Bronchial epithelial cell (primary cell): ENCODE measurements at regions not wholly inside any gene's neighbourhood (a gene's known extent, or its start where the extent isn't known, plus 50 kb on each side); places are given as distances from the start of the nearest gene placed in this dataset.
"Not testable (repeated sequence)": the region's sequence is repeated elsewhere in the genome, so short reads cannot be mapped to it uniquely, and the experiment has no call there.

ENCODE experiments used
- DNase-seq: peaks from one replicate; pipeline ENCODE4 v3.0.0-alpha.2; 2010; ENCODE audit warnings: low read depth
- FAIRE-seq: peaks from 2 replicates; lab custom pipeline; 2011; peaks lifted over from hg19 to GRCh38; lab: Jason Lieb, UNC
- H3K27me3 ChIP-seq: 2 replicates; pipeline ENCODE4 v1.5.1; 2011; ENCODE audit warnings: low read length; ENCODE audit not compliant: control insufficient read depth, insufficient read depth
- H3K36me3 ChIP-seq: 2 replicates; pipeline ENCODE4 v1.5.1; 2011; ENCODE audit warnings: low read length; ENCODE audit not compliant: control insufficient read depth, insufficient read depth
- H3K4me3 ChIP-seq: 2 replicates; pipeline ENCODE4 v1.5.1; 2011; ENCODE audit warnings: mild to moderate bottlenecking, low read depth, low read length, control low read depth
- CTCF ChIP-seq: IDR thresholded peaks from 2 replicates; pipeline ENCODE4 v1.5.1; 2011; ENCODE audit warnings: mild to moderate bottlenecking, moderate library complexity, low read length, control low read depth, inconsistent platforms; ENCODE audit not compliant: insufficient read depth, severe bottlenecking

GRCh38 chr4:27685947-27686346, 825.3 kb downstream of the STIM2 start:
- H3K4me3 ChIP-seq, result no peak overlapping the region

GRCh38 chr4:27692158-27692557, 831.5 kb downstream of the STIM2 start:
- Histone ChIP-seq H3K4me3 (no peak overlapping the region), H3K27me3 (no peaks in the 10 kb centered on the region), H3K36me3 (no peaks in the 10 kb centered on the region)
- peak; percentile 71 for TF ChIP-seq CTCF
- DNase-seq (peak; percentile 64), FAIRE-seq (peak; percentile 75)

More at GRCh38 chr4:27685947-27686346, 825.3 kb downstream of the STIM2 start:
- FAIRE-seq (no peak), DNase-seq (no peak)
- TF ChIP-seq CTCF, result no peak
- Histone ChIP-seq H3K36me3 (no peaks in the 10 kb centered on the region), H3K27me3 (no peaks in the 10 kb centered on the region)

DNA sequence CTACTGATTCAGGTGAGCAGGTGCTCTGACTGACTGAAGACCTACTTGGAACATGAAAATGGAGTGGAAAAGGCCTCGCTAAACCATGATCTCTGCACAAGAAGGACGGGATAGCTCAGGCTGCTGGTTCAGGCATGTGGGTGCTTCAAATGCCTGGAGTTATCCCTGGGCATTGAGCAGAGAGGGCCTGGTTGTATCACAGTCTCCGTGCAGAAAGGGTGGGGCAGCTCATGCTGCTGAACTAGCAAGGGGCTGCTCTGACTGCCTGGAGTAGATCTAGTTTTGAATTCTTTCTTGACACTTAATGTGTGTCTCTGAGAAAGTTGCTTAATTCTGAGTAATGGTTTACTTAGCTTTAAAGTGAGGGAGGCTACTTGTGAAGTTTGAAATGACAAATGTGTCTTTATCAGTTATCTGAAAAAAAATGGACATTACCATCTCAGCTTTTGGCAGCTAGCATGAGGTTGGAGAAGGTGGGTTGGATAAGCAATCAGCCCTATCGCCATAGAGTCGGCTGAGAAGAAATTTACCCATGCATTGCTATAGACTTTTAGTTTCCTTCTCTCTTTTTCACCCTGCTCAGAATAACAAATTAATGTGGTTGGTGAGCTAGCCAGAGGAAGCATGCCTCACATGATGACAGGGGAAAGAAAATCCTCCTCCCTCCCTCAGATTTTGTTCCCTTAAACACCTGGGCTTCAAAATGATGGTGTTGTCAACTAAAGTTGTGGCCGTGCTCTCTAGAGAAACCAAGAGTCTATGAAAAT, 832.4 kb downstream of the STIM2 start:
- H3K4me3 ChIP-seq, result no peak overlapping the region
- no peaks in the 10 kb centered on the region for H3K36me3 ChIP-seq
- DNase-seq (no peak), FAIRE-seq (no peak)
- no peak for TF ChIP-seq CTCF
- no peaks in the 10 kb centered on the region for H3K27me3 ChIP-seq

DNA sequence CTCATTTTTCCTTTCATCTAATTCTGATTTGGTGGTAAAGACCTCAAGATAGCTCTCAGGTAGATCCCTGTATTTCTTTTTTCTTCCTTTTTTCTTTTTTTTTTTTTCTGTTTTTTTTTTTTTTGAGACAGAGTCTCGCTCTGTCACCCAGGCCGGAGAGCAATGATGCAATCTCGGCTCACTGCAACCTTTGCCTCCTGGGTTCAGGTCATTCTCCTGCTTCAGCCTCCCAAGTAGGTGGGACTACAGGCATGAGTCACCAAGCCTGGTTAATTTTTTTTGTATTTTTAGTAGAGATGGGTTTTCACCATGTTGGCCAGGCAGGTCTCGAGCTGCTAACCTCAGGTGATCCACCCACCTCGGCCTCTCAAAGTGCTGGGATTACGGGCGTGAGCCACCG, 835.6 kb downstream of the STIM2 start:
- FAIRE-seq, H3K27me3 ChIP-seq, H3K4me3 ChIP-seq, H3K36me3 ChIP-seq, DNase-seq: not testable (repeated sequence)

GRCh38 chr4:27701606-27702005, 841.0 kb downstream of the STIM2 start:
- FAIRE-seq, result no peak
- TF ChIP-seq CTCF, result no peak
- Histone ChIP-seq H3K27me3 (no peaks in the 10 kb centered on the region), H3K36me3 (no peaks in the 10 kb centered on the region), H3K4me3 (no peak overlapping the region)
- no peak for DNase-seq

GRCh38 chr4:27702730-27703431, 842.2 kb downstream of the STIM2 start:
- Histone ChIP-seq H3K4me3 (no peak overlapping the region), H3K36me3 (no peaks in the 10 kb centered on the region), H3K27me3 (no peaks in the 10 kb centered on the region)
- DNase-seq (peak; percentile 74), FAIRE-seq (no peak)
- peak; percentile 28 for TF ChIP-seq CTCF
